M059J (cell line): ENCODE measurements at regions not wholly inside any gene's neighbourhood (a gene's known extent, or its start where the extent isn't known, plus 50 kb on each side); places are given as distances from the start of the nearest gene placed in this dataset.

Experiments used
- DNase-seq: peaks from one replicate; pipeline ENCODE4 v3.0.0-alpha.2; 2012; ENCODE audit warnings: low read depth

GRCh38 chr14:49464885-49465284, 121.3 kb downstream of the RPS29 start:
- peak; percentile 22 for DNase-seq

- DNase-seq: peak; percentile 14
Measured at GRCh38 chr14:49463146-49463545, 123.0 kb downstream of the RPS29 start.

- peak; percentile 76 for DNase-seq
Measured at GRCh38 chr14:49461529-49462401, 124.4 kb downstream of the RPS29 start.

- DNase-seq: no peak
Measured at GRCh38 chr14:49460662-49461061, 125.5 kb downstream of the RPS29 start.

GRCh38 chr14:49456589-49456988, 129.6 kb downstream of the RPS29 start:
- no peak for DNase-seq

- DNase-seq: no peak
Measured at GRCh38 chr14:49451938-49452337, 134.2 kb downstream of the RPS29 start.

- no peak for DNase-seq
Measured at GRCh38 chr14:49449749-49450148, 136.4 kb downstream of the RPS29 start.

GRCh38 chr14:49447540-49448107, 138.6 kb downstream of the RPS29 start:
- DNase-seq: no peak

GRCh38 chr14:49446801-49447200, 139.4 kb downstream of the RPS29 start:
- DNase-seq: no peak

- DNase-seq: no peak
Measured at GRCh38 chr14:49438256-49438770, 147.9 kb downstream of the RPS29 start.

GRCh38 chr14:49428076-49428475, 158.1 kb downstream of the RPS29 start:
- DNase-seq: no peak

GRCh38 chr14:49427117-49427516, 159.1 kb downstream of the RPS29 start:
- DNase-seq: no peak

GRCh38 chr14:49425921-49426320, 160.3 kb downstream of the RPS29 start:
- DNase-seq: no peak

- DNase-seq: peak; percentile 4
Measured at GRCh38 chr14:49424436-49425331, 161.5 kb downstream of the RPS29 start.

- DNase-seq: no peak
Measured at GRCh38 chr14:49420201-49420600, 166.0 kb downstream of the RPS29 start.

GRCh38 chr14:49418789-49419188, 167.4 kb downstream of the RPS29 start:
- no peak for DNase-seq

GRCh38 chr14:49417790-49418189, 168.4 kb downstream of the RPS29 start:
- no peak for DNase-seq

- no peak for DNase-seq
Measured at GRCh38 chr14:49408187-49408933, 177.8 kb downstream of the RPS29 start.

- peak; percentile 3 for DNase-seq
Measured at GRCh38 chr14:49405291-49405690, 180.9 kb downstream of the RPS29 start.

GRCh38 chr14:49401373-49401772, 184.8 kb downstream of the RPS29 start:
- no peak for DNase-seq

GRCh38 chr14:49396801-49397200, 189.4 kb downstream of the RPS29 start:
- no peak for DNase-seq
